Mesenteric fat pad (tissue), 1 donor: ENCODE measurements at regions not wholly inside any gene's neighbourhood (a gene's known extent, or its start where the extent isn't known, plus 50 kb on each side); places are given as distances from the start of the nearest gene placed in this dataset.

Source experiments
- DNase-seq: peaks from one replicate; pipeline ENCODE4 v3.0.0-alpha.2; 2020; ENCODE audit warnings: low spot score
- donor health status: DM: yes; HTN: yes; CAD: no.

GRCh38 chr17:77872199-77872598 lies 86.3 kb upstream of the TNRC6C start:
- DNase-seq: no peak

- no peak for DNase-seq
These were observed 85.6 kb upstream of the TNRC6C start for GRCh38 chr17:77872714-77873499.

DNA sequence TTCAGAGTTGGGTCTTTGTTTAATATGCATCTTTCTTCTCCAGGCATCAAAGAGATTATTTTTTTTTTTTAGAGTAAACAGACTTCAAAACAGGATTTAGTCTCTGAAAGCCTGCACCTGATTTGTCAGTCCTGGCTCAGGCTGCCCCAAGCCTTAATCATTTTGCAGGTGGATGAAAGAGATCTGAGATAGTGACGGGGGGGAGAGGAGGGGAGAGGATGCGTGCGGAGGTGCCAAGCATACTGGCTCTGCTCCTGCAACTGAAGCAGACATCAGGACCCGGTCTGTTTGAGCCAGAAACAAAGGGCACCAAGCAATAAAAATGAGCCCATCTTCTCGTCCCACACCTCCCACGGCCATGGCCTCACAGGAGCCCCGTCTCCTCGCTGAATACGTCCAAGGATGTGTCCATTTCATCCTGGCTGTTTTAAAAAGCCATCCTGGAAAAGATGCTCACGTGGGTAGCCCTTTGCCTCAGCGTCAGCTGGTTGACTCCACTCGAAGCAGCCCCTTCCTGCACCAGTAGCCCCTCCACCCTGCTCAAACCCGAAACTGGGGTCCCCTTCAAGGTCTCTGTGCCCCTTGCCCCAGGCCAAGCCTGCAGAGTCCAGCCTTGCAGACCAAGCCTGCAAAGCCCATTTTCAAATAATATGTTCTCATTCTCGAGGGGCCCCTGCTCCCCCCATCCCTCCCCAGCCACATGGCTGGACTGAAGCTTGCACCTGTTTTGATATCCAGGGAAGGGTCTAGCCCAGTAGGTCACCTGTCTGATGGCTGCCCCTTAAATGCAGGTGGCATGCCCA lies 84.8 kb upstream of the TNRC6C start:
- no peak for DNase-seq

DNA sequence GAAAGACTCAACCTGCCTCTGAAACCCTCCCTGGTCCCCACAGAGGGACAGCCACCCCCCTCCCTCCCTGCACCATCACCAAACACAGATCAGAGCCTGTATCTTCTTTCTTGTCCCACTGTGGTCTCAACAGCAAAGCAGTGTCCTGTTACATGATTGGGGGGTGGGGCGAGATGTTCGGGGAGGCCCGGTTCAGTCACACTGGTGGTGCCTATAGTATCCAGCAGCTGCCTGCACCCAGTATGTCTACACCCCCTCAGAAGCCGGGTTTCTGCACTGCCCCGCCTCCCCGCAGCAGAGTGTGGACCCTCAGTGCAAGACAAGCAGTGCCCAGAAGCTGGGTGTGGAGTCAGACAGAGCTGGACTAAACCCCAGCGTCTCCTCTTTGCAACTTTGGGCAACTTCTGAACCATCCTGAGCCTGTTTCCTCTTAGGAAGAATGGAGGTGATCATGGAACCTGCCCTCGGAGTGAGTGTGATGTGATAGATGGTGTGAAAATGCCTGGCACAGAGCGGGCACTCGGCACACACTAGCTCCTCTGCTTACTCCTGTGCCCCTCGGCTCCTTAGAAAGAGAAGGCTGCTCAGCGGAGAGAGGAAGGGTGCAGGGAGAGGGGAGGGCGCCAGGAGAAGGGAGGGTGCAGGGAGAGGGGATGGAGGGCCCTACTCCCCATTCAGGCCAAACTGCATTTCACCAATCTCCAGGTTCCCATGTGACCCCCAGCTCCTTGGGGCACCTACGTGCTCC lies 84.0 kb upstream of the TNRC6C start:
- DNase-seq: no peak

- DNase-seq: no peak
These were observed 83.3 kb upstream of the TNRC6C start for GRCh38 chr17:77875051-77875780.

- DNase-seq: no peak
These were observed 82.5 kb upstream of the TNRC6C start for GRCh38 chr17:77875881-77876509.

- DNase-seq: no peak
These were observed 81.5 kb upstream of the TNRC6C start for GRCh38 chr17:77877036-77877435.

GRCh38 chr17:77877646-77878355 lies 80.7 kb upstream of the TNRC6C start:
- DNase-seq: no peak

- no peak for DNase-seq
These were observed 79.1 kb upstream of the TNRC6C start for GRCh38 chr17:77879226-77879895.

GRCh38 chr17:77879896-77880280 lies 78.6 kb upstream of the TNRC6C start:
- DNase-seq: no peak

- no peak for DNase-seq
These were observed 77.6 kb upstream of the TNRC6C start for GRCh38 chr17:77880711-77881450.

DNA sequence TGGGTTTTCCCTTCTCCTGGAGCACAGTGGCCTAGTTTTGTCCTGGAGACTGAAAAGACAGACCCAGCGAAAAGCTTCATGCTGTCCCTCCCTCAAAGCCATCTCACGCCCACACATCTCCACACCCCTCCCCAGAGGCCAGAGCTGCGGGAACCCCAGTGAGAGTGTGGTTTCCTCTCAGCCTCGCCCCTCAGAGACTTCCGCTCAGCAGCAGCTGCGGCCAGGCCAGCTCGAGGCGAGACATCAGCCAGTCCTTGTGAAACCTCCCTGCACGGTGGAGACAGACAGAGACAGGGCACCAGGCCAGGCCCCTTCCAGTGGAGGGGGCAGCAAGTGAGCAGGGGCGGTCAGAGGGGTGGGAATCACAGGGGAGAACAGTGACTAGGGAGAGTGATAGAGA lies 77.0 kb upstream of the TNRC6C start:
- peak; percentile 93 for DNase-seq

DNA sequence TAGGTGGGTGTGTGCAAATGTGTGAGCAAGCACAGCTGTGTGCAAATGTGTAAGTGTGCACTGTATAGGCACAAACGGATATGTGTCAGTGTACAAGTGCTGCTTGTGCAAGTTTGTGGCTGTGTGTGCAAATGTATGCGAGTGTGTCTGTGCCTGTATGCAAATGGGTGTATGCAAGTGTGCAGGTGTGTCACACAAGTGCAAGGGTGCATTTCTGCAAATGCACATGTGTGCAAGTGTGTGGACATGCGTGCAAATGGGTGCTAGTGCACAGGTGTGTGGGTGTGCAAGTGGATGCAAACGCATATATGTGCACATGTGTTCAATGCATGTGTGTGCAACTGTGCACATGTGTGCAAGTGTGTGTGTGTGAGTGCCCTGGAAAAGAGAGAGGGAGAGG lies 76.5 kb upstream of the TNRC6C start:
- no peak for DNase-seq

DNA sequence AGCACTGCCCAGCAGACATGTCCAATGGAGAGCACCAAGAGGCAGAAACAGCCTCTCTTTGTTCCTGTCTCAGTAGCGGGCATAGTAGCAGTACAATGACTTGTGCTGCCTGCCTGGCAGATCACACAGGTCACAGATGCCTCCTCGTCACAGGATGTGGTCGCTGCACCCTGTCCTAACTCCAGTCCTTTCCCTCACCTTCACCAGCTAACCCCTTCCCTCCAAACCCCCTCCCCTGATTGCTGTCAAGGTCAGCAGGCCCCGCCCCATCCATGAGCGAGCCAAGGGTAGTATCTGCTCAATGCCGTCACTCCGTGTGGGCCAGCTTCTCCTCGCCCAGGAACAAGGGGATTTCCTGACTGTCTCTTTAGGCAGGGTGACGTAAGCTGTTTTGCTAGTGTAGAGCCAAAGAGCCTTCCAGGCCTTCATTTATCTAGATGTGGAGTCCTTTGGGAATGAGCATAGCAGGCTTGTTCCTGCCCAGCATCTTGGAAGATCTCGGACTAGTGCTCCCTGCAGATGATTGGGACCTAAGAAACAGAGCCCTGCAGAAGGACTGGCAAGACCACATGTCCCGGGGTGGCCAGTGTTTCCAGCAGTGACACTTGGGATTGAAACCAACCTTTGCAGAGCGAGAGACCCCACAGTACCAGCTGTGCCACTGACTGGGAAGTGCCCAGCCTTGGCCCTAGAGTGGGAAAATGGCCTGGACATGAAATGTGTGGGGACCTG lies 75.9 kb upstream of the TNRC6C start:
- DNase-seq: no peak

GRCh38 chr17:77883213-77883650 lies 75.3 kb upstream of the TNRC6C start:
- no peak for DNase-seq

DNA sequence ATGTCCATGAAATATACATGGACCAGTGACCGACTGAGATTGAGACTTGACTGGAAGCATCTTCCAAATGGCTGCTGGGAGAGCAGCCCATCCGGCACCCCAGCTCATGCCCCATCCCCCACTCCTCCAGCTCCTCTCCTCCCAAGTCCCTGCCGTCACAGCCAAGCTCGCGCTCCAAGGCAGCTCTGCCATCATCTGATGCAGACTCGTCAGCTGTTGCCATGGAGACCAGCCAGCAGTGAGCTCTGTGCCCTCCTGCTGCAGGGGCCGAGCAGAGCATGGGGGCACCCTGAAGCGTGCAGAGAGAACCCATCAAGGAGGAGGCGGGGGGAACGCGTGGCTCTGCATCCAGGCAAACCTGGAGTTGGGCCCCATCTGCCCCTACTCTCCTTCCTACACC lies 74.5 kb upstream of the TNRC6C start:
- no peak for DNase-seq

GRCh38 chr17:77884967-77885641 lies 73.4 kb upstream of the TNRC6C start:
- DNase-seq: no peak
